ENCODE measurements at regions not wholly inside any gene's neighbourhood (a gene's known extent, or its start where the extent isn't known, plus 50 kb on each side); places are given as distances from the start of the nearest gene placed in this dataset.
"Not testable (repeated sequence)": the region's sequence is repeated elsewhere in the genome, so short reads cannot be mapped to it uniquely, and the experiment has no call there.

DNA sequence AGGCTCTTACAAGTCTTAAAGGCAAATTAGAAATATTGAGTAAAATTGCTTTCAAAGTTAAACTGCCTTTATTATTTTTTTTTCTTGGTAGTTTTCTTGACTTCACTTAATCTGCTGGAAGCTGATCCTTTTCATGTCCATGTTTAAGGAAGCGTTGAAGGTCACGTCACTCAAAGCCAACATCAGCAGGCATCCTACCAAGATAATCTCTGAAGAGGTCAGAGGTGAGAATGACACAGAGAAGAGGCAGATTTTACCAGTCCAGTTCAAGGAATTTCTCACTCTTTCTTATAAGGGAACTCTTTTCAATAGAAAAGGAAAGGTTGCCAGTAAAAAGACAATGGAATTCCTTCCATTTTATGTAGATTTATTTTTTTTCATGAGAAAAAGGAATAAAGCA, 259.8 kb downstream of the ANXA1 start:
- H3K4me3 ChIP-seq (ENCODE audit: low read depth, low read length), result no peak overlapping the region
- TF ChIP-seq, protein P1, sequence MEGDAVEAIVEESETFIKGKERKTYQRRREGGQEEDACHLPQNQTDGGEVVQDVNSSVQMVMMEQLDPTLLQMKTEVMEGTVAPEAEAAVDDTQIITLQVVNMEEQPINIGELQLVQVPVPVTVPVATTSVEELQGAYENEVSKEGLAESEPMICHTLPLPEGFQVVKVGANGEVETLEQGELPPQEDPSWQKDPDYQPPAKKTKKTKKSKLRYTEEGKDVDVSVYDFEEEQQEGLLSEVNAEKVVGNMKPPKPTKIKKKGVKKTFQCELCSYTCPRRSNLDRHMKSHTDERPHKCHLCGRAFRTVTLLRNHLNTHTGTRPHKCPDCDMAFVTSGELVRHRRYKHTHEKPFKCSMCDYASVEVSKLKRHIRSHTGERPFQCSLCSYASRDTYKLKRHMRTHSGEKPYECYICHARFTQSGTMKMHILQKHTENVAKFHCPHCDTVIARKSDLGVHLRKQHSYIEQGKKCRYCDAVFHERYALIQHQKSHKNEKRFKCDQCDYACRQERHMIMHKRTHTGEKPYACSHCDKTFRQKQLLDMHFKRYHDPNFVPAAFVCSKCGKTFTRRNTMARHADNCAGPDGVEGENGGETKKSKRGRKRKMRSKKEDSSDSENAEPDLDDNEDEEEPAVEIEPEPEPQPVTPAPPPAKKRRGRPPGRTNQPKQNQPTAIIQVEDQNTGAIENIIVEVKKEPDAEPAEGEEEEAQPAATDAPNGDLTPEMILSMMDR (IDR thresholded peaks at IDR 0.05; ENCODE audit: insufficient read depth, low read depth, low read length), result no peak
- DNase-seq (ENCODE audit: low read depth), result no peak

DNA sequence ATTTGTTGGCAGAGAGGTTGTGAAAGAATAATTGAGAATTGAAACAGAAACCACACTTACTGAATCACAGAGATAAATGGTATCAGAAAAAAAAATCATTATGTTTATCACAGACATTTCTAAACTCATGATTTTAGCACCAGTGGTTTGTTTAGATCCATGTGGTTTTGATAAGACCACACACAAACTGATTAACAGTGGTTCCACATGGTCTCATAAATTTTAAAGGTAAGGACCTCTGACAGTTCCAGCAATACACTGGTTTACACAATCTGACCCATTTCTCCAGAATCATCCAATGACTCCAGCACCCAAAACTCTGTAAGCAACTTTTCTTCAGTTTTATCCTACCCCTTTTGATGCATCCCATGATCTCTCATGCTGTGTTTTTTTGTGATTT, 261.2 kb downstream of the ANXA1 start:
- TF ChIP-seq, protein P1 (IDR thresholded peaks at IDR 0.05; ENCODE audit: insufficient read depth, low read depth, low read length), result no peak
- peak; percentile 5 for DNase-seq (ENCODE audit: low read depth)
- H3K4me3 ChIP-seq (ENCODE audit: low read depth, low read length), result no peak overlapping the region

DNA sequence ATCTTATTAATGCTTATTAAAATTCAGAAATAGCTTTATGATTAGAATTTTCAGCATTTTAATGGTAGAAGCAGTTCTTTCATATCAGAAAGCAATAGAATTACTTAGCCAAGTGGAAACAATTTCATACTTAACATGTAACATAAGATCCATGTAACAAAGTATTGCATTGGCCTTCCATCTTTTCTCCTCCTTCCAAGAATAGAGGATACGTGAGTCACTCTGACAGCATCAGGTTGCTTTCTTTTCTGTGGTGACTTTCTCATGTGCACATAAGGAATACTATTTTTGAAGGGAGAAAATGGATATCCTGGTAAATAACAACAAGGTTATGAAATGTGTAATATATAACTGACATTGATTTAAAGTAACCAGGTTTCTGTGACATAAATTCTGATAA, 272.2 kb downstream of the ANXA1 start:
- DNase-seq (ENCODE audit: low read depth), result no peak
- TF ChIP-seq, protein P1 (IDR thresholded peaks at IDR 0.05; ENCODE audit: insufficient read depth, low read depth, low read length), result no peak
- H3K4me3 ChIP-seq (ENCODE audit: low read depth, low read length), result no peak overlapping the region

DNA sequence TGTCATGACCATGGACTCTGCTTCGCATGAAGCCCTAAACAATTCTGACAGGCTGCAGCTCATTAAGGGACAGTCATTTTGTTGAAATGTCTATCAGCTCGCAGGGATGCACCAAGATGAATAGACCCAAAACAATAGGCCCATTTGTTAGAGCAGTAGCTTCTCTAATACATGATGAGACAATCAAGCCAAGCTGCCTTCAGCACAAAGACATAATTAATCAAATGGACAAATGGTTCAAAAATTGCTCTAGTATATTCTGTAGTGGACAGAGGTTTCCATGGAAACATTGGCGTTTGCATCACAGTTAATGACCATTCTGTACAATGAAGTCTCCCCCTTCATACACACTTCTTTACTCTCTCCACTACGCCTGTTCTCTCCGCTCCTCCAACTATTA, 274.6 kb downstream of the ANXA1 start:
- DNase-seq (ENCODE audit: low read depth), result no peak
- TF ChIP-seq, protein P1 (IDR thresholded peaks at IDR 0.05; ENCODE audit: insufficient read depth, low read depth, low read length), result no peak
- no peak overlapping the region for H3K4me3 ChIP-seq (ENCODE audit: low read depth, low read length)

DNA sequence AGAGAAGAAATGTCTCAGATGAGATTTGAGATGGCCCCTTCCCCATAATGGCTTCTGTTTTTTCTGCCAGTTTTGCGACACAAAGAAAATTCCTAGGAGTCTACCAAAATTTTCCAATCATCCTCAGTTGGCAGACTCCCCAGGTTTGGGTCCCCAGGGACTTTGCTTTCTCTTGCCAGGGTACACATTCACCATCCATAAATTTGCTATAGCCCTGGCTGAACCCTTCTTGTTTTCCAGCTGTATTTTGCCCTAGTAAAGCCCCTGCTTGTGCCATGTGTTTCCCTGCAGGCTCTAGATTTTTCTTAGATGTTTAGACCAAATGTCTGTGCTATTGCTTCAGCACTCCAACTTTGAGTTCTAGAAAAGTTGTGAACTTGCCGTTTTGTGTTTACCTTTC, 283.2 kb downstream of the ANXA1 start:
- DNase-seq (ENCODE audit: low read depth), result no peak
- TF ChIP-seq, protein P1 (IDR thresholded peaks at IDR 0.05; ENCODE audit: insufficient read depth, low read depth, low read length), result no peak
- no peak overlapping the region for H3K4me3 ChIP-seq (ENCODE audit: low read depth, low read length)

DNA sequence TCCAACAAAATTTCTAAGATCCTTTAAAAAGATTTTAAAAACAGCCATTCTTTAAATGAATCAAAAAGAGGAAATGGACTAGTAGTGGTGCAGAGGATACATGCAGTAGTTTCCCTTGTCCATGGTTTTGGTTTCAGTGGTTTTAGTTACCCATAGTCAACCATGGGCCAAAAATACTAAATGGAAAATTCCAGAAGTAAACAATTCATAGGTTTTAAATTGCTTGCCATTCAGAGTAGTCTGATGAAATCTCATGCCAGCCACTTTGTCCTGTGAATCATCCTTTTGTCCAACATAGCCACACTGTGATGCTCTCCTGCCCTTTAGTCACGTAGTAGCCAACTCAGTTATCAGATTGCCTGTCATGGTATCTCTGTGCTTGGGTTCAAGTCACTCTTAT, 286.1 kb downstream of the ANXA1 start:
- no peak overlapping the region for H3K4me3 ChIP-seq (ENCODE audit: low read depth, low read length)
- TF ChIP-seq, protein P1 (IDR thresholded peaks at IDR 0.05; ENCODE audit: insufficient read depth, low read depth, low read length), result no peak
- peak; percentile 10 for DNase-seq (ENCODE audit: low read depth)

DNA sequence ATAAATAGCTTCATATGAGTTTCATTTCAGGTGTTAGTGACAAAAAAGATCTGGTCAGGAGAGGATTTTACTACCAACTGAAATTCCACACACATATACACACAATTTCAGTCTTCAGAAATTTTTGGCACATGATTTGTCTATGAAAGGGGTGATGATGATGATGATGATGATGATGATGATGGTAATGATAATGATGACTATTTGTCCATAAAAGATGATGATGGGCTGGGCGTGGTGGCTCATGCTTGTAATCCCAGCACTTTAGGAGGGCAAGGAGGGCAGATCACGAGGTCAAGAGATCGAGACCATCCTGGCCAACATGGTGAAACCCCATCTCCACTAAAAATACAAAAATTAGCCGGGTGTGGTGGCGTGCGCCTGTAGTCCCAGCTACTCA, 288.2 kb downstream of the ANXA1 start:
- DNase-seq (ENCODE audit: low read depth); H3K4me3 ChIP-seq (ENCODE audit: low read depth, low read length): not testable (repeated sequence)

All from fibroblast of villous mesenchyme (primary cell).